ENCODE measurements at regions not wholly inside any gene's neighbourhood (a gene's known extent, or its start where the extent isn't known, plus 50 kb on each side); places are given as distances from the start of the nearest gene placed in this dataset.

- no peak for DNase-seq
Measured at GRCh38 chr22:49540913-49541692, 286.6 kb downstream of the BRD1 start.

GRCh38 chr22:49540084-49540912 is 287.4 kb downstream of the BRD1 start:
- no peak for DNase-seq

GRCh38 chr22:49538006-49538405 is 289.7 kb downstream of the BRD1 start:
- no peak for DNase-seq

- no peak for DNase-seq
Measured at GRCh38 chr22:49536571-49537131, 291.0 kb downstream of the BRD1 start.

- DNase-seq: no peak
Measured at GRCh38 chr22:49535527-49536125, 292.0 kb downstream of the BRD1 start.

GRCh38 chr22:49535126-49535525 is 292.5 kb downstream of the BRD1 start:
- no peak for DNase-seq

GRCh38 chr22:49534386-49534785 is 293.3 kb downstream of the BRD1 start:
- DNase-seq: no peak

GRCh38 chr22:49533886-49534285 is 293.8 kb downstream of the BRD1 start:
- DNase-seq: no peak

- no peak for DNase-seq
Measured at GRCh38 chr22:49532869-49533802, 294.5 kb downstream of the BRD1 start.

GRCh38 chr22:49531368-49531791 is 296.3 kb downstream of the BRD1 start:
- peak; percentile 44 for DNase-seq

- DNase-seq: no peak
Measured at GRCh38 chr22:49530671-49531367, 296.9 kb downstream of the BRD1 start.

- no peak for DNase-seq
Measured at GRCh38 chr22:49528420-49528720, 299.3 kb downstream of the BRD1 start.

- DNase-seq: no peak
Measured at GRCh38 chr22:49527611-49528419, 299.9 kb downstream of the BRD1 start.

- DNase-seq: peak; percentile 33
Measured at GRCh38 chr22:49525801-49526535, 301.7 kb downstream of the BRD1 start.

GRCh38 chr22:49525360-49525759 is 302.3 kb downstream of the BRD1 start:
- DNase-seq: no peak

- no peak for DNase-seq
Measured at GRCh38 chr22:49524362-49524761, 303.3 kb downstream of the BRD1 start.

- no peak for DNase-seq
Measured at GRCh38 chr22:49523374-49524008, 304.2 kb downstream of the BRD1 start.

GRCh38 chr22:49522582-49523373 is 304.9 kb downstream of the BRD1 start:
- DNase-seq: no peak

- peak; percentile 48 for DNase-seq
Measured at GRCh38 chr22:49521787-49522224, 305.9 kb downstream of the BRD1 start.

Measured in femur (tissue), 1 donor.